Stimulated activated memory B cell treated with anti-CD40 and anti-IgM and Interleukin-4, amounts not matched to agents 10 μg/mL and 1 μg/mL and 100 μg/mL, for 72 hours (primary cell): ENCODE measurements at regions not wholly inside any gene's neighbourhood (a gene's known extent, or its start where the extent isn't known, plus 50 kb on each side); places are given as distances from the start of the nearest gene placed in this dataset.

Experiments used
- ATAC-seq: fragments of 150-1000 bp; cut with Tn5 transposase; 2 replicates; pipeline ENCODE4 v1.10.0; 2021
- H3K27ac Mint-ChIP-seq: one replicate; pipeline ENCODE4 v1.8.0; 2022; ENCODE audit warnings: mild to moderate bottlenecking, mixed read lengths
- H3K27me3 Mint-ChIP-seq: one replicate; pipeline ENCODE4 v1.8.0; 2022; ENCODE audit warnings: mixed read lengths
- H3K36me3 Mint-ChIP-seq: one replicate; pipeline ENCODE4 v1.8.0; 2022; ENCODE audit warnings: mixed read lengths
- H3K4me1 Mint-ChIP-seq: one replicate; pipeline ENCODE4 v1.8.0; 2022; ENCODE audit warnings: mixed read lengths
- H3K4me3 Mint-ChIP-seq: one replicate; pipeline ENCODE4 v1.8.0; 2022; ENCODE audit warnings: mild to moderate bottlenecking, moderate library complexity, mixed read lengths
- H3K9me3 Mint-ChIP-seq: one replicate; pipeline ENCODE4 v1.8.0; 2022; ENCODE audit warnings: mixed read lengths

DNA sequence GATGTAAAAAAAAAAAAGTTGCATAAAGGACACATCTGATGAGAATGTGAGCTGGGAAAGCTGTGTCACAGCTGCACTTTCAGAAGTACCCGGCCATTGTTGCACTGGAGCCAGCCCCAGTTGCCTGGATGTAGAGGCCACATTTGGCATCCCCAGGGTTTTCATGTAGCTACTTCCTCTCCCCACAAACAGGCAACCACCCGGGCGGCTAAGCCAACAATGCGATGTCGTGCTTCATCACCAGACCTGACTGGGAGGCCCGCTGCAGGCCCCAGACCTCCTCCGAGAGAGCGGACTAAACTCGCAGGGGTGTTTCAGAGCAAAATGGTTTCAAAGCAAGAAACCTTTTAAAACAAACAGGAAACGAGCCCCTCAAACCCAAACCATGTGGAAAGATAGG lies 142.3 kb downstream of the TMCO5A start:
- H3K4me3 Mint-ChIP-seq: peak overlapping the region; percentile 24
- no peaks in the 10 kb centered on the region for H3K27me3 Mint-ChIP-seq
- H3K9me3 Mint-ChIP-seq: no peaks in the 10 kb centered on the region
- peaks cover 58% of the 10 kb centered on the region for H3K4me1 Mint-ChIP-seq
- ATAC-seq: peak; percentile 60
- peak overlapping the region; percentile 61 for H3K27ac Mint-ChIP-seq
- no peaks in the 10 kb centered on the region for H3K36me3 Mint-ChIP-seq

DNA sequence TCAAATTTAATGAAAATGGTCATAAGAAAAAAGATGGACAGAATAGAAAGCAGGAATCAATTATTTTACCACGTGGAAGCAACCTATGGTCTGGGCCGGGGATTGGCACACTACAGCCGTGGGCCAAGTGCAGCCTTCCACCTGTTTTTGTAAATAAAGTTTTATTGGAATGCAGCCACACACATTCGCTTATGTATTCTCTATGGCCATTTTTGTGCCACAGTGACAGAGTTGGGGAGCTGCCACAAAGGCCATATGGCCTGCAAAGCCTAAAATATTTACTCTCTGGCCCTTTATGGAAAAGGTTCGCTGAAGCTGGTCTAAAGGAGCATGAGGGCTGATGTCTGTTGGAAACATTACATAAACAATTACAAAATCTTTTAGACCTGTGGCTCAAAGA lies 144.8 kb downstream of the TMCO5A start:
- Mint-ChIP-seq H3K36me3 (no peaks in the 10 kb centered on the region), H3K27ac (no peak overlapping the region), H3K9me3 (no peaks in the 10 kb centered on the region), H3K4me1 (peaks cover 47% of the 10 kb centered on the region), H3K27me3 (no peaks in the 10 kb centered on the region), H3K4me3 (no peak overlapping the region)
- ATAC-seq: no peak

GRCh38 chr15:38080651-38081275 lies 146.3 kb downstream of the TMCO5A start:
- H3K27me3 Mint-ChIP-seq: no peaks in the 10 kb centered on the region
- ATAC-seq: no peak
- peaks cover 47% of the 10 kb centered on the region for H3K4me1 Mint-ChIP-seq
- no peaks in the 10 kb centered on the region for H3K9me3 Mint-ChIP-seq
- no peak overlapping the region for H3K27ac Mint-ChIP-seq
- H3K36me3 Mint-ChIP-seq: no peaks in the 10 kb centered on the region
- H3K4me3 Mint-ChIP-seq: no peak overlapping the region

GRCh38 chr15:38084289-38084688 lies 149.8 kb downstream of the TMCO5A start:
- H3K4me1 Mint-ChIP-seq: peaks cover 34% of the 10 kb centered on the region
- peak; percentile 89 for ATAC-seq
- no peaks in the 10 kb centered on the region for H3K27me3 Mint-ChIP-seq
- no peak overlapping the region for H3K4me3 Mint-ChIP-seq
- H3K27ac Mint-ChIP-seq: no peak overlapping the region
- no peaks in the 10 kb centered on the region for H3K9me3 Mint-ChIP-seq
- no peaks in the 10 kb centered on the region for H3K36me3 Mint-ChIP-seq

DNA sequence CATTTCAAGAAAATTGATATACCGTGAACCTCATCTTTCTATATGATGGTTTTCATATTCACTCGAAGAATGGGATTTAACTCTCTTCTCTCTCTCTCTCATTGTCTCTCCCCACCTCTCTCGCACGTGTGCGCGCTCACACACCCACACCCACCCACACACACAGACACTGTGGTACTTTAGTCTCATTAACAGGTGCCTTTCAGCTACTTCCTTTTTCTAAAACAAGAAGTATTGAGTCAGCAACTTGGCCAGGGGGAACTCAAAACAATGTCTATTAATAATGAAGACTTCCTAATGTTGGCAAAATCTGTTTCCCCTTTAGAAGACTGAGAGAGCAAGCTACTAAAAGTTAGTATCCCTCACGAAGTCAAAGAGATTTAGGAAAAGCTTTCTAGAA lies 150.7 kb downstream of the TMCO5A start:
- H3K36me3 Mint-ChIP-seq: no peaks in the 10 kb centered on the region
- no peak overlapping the region for H3K27ac Mint-ChIP-seq
- H3K9me3 Mint-ChIP-seq: no peaks in the 10 kb centered on the region
- peak overlapping the region; percentile 13 for H3K4me3 Mint-ChIP-seq
- H3K4me1 Mint-ChIP-seq: peaks cover 28% of the 10 kb centered on the region
- ATAC-seq: peak; percentile 91
- no peaks in the 10 kb centered on the region for H3K27me3 Mint-ChIP-seq

DNA sequence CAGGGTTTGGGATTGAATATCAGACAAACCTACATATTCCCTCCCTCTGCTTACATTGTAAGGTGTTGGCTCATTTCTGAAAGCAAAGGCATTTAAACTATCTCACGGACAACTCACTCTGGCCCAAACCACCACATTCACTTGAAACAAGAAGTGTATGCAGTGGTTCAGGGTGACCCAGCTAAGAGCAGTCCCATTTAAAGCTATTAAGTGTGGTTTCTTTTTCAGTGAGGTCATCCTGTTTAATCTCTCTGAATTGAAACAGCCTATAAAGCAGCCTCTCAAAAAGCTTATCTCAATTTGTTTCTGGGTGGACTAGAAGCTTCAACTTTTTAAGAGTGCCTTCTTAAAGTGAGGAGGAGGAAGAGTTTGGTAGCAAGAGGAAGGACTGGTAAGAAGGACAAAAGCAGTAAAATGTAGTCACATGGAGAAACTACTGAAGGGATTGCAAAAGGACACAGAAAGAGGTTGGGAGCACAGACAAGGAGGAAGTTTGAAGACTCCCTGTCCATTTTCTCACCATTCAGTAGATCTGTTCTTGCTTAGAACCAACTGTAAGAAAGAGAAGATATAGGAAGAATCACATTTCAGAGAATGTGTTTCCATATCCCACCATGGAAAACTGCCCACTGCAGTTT lies 151.6 kb downstream of the TMCO5A start:
- Mint-ChIP-seq H3K9me3 (no peaks in the 10 kb centered on the region), H3K4me1 (peaks cover 26% of the 10 kb centered on the region), H3K27ac (peak overlapping the region; percentile 31), H3K36me3 (no peaks in the 10 kb centered on the region), H3K4me3 (no peak overlapping the region), H3K27me3 (no peaks in the 10 kb centered on the region)
- no peak for ATAC-seq

DNA sequence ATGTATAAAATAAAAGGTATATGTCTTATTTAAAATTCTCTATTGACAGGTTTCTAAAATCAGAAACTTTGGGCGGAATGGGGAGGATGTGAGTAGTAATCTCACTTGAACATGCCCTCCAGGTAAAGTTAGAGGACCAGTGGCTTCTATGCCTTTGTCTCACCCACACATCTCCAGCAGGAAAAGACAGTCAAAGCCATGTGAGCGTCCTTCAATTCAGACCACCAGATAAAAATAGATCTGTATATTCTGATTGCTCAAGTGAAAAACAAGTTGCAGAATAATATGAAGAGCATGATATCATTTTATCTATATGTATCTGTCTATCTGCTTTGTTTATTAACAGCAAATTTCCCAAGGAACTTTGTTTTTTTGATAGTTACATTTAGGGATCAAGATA lies 152.2 kb downstream of the TMCO5A start:
- Mint-ChIP-seq H3K36me3 (no peaks in the 10 kb centered on the region), H3K9me3 (no peaks in the 10 kb centered on the region), H3K27ac (no peak overlapping the region), H3K4me3 (no peak overlapping the region), H3K27me3 (no peaks in the 10 kb centered on the region), H3K4me1 (peaks cover 26% of the 10 kb centered on the region)
- no peak for ATAC-seq

- Mint-ChIP-seq H3K27ac (no peak overlapping the region), H3K4me1 (peaks cover 22% of the 10 kb centered on the region), H3K9me3 (no peaks in the 10 kb centered on the region), H3K4me3 (no peak overlapping the region), H3K36me3 (no peaks in the 10 kb centered on the region), H3K27me3 (no peaks in the 10 kb centered on the region)
- no peak for ATAC-seq
Observed at GRCh38 chr15:38088971-38089370, 154.5 kb downstream of the TMCO5A start.

- Mint-ChIP-seq H3K27me3 (no peaks in the 10 kb centered on the region), H3K4me1 (peaks cover 10% of the 10 kb centered on the region), H3K9me3 (no peaks in the 10 kb centered on the region), H3K27ac (no peak overlapping the region), H3K36me3 (no peaks in the 10 kb centered on the region), H3K4me3 (no peak overlapping the region)
- no peak for ATAC-seq
Observed at GRCh38 chr15:38090223-38090622, 155.8 kb downstream of the TMCO5A start.

DNA sequence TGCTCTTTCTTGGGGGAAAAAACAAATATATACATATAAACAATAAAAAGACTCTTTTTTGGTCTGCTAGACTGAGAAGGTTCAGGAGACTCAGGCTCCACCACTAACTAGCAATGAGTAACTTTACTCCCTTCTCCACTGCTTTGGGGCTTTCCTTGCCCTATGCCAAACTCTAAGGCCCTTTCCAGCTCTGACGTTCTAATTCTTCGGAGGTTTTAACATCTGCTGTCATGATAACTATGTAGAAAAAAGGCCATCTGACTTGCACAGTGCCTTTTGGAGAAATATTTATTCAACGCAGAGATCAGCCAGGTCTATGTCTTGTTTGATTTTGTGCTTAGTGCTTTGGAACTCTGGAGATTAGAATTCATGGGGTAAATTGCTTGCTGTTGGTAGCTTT lies 156.2 kb downstream of the TMCO5A start:
- no peaks in the 10 kb centered on the region for H3K27me3 Mint-ChIP-seq
- peaks cover 2% of the 10 kb centered on the region for H3K36me3 Mint-ChIP-seq
- peaks cover 8% of the 10 kb centered on the region for H3K4me1 Mint-ChIP-seq
- peaks cover 2% of the 10 kb centered on the region for H3K9me3 Mint-ChIP-seq
- H3K4me3 Mint-ChIP-seq: no peak overlapping the region
- no peak for ATAC-seq
- no peak overlapping the region for H3K27ac Mint-ChIP-seq

- Mint-ChIP-seq H3K4me3 (no peak overlapping the region), H3K4me1 (peaks cover 3% of the 10 kb centered on the region), H3K27ac (no peak overlapping the region), H3K36me3 (peaks cover 6% of the 10 kb centered on the region), H3K9me3 (peaks cover 4% of the 10 kb centered on the region), H3K27me3 (no peaks in the 10 kb centered on the region)
- no peak for ATAC-seq
Observed at GRCh38 chr15:38091078-38091645, 156.7 kb downstream of the TMCO5A start.

DNA sequence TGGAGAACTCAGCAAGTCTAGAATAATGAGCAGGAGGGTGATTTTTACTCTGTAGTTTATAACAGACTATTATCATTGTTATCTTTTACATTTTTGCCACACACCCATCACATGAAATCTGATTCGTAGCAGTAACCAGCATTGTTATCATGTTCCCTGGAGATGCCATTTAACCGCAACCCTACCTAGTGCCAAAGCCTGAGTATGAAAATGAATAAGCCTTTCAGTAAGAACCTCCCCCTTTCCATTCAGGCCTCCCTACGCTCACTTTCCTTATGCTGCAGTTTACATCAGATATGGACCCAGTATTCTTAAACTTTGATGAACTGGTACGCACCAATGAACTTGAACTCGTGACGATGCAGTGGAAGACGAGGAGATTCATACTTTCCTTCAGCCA lies 158.7 kb upstream of the SPRED1 start:
- Mint-ChIP-seq H3K9me3 (peaks cover 18% of the 10 kb centered on the region), H3K27ac (no peak overlapping the region), H3K4me3 (no peak overlapping the region), H3K27me3 (no peaks in the 10 kb centered on the region), H3K4me1 (no peaks in the 10 kb centered on the region), H3K36me3 (peaks cover 19% of the 10 kb centered on the region)
- no peak for ATAC-seq

GRCh38 chr15:38102972-38103371 lies 149.7 kb upstream of the SPRED1 start:
- no peak overlapping the region for H3K4me3 Mint-ChIP-seq
- H3K4me1 Mint-ChIP-seq: no peaks in the 10 kb centered on the region
- peaks cover 22% of the 10 kb centered on the region for H3K27me3 Mint-ChIP-seq
- no peak overlapping the region for H3K27ac Mint-ChIP-seq
- H3K36me3 Mint-ChIP-seq: peaks cover 1% of the 10 kb centered on the region
- peaks cover 2% of the 10 kb centered on the region for H3K9me3 Mint-ChIP-seq
- no peak for ATAC-seq

DNA sequence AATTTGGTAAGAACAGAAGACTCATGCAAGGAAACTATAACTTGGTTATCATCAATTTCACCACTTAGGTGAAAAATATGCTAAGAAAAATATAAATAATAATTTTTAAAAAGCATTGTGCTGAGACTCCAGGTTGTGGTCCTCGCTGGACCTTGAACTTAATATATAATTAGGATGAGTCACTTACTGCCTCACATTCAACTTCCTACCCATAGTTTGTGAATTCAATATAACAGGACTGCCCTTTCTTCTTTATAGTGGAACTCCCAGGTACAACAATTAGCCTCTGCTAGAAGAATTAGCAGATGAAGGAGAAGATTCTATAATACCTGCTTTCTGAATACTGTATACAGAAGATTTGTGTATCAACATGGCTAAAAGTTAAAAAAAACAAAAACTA lies 149.1 kb upstream of the SPRED1 start:
- H3K36me3 Mint-ChIP-seq: no peaks in the 10 kb centered on the region
- no peak for ATAC-seq
- H3K27me3 Mint-ChIP-seq: peaks cover 22% of the 10 kb centered on the region
- H3K27ac Mint-ChIP-seq: no peak overlapping the region
- no peaks in the 10 kb centered on the region for H3K4me1 Mint-ChIP-seq
- H3K9me3 Mint-ChIP-seq: no peaks in the 10 kb centered on the region
- no peak overlapping the region for H3K4me3 Mint-ChIP-seq

DNA sequence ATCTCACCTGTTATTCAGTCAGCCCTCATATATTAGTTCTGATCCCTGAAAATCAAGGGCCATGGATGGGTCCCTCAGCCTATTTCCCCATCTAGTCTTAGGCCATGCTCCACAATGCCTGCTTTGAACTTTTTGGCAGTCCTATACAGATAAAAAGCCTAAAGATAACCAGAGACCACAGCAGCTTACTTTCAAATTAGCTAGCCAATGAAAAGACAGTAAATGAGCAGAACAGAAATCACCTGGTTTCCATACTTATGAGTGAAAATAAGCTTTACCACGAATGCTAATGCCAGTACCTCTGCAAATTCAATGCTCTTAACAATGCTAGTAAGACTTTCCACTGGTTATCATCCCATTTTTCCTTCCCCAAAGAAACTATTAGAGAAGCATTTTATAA lies 141.6 kb upstream of the SPRED1 start:
- Mint-ChIP-seq H3K4me1 (no peaks in the 10 kb centered on the region), H3K9me3 (no peaks in the 10 kb centered on the region), H3K36me3 (no peaks in the 10 kb centered on the region), H3K27ac (no peak overlapping the region), H3K4me3 (no peak overlapping the region), H3K27me3 (no peaks in the 10 kb centered on the region)
- ATAC-seq: no peak

DNA sequence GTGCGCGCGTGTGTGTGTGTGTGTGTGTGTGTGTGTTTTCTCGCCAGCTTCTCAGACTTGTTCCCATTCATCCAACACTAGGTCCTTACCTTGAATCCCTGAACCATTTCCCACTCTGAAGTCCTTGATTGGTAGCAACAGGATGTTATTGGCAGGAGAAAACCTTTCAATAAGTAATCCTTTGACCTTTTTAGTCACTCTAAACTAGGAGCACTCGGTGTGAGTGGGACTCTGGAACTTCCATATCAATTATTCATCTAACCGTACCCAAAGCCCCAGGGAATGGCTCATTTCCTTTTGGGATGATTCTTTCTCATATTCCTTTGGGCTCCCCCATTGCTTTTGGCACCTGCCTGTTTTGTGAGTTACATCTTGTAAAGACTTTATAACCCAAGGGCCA lies 140.2 kb upstream of the SPRED1 start:
- no peak overlapping the region for H3K27ac Mint-ChIP-seq

More for the DNA sequence above, 140.2 kb upstream of the SPRED1 start:
- Mint-ChIP-seq H3K4me3 (no peak overlapping the region), H3K4me1 (no peaks in the 10 kb centered on the region), H3K36me3 (no peaks in the 10 kb centered on the region), H3K9me3 (no peaks in the 10 kb centered on the region), H3K27me3 (no peaks in the 10 kb centered on the region)
- no peak for ATAC-seq
